Ovary (tissue), 7 donors: ENCODE measurements at regions not wholly inside any gene's neighbourhood (a gene's known extent, or its start where the extent isn't known, plus 50 kb on each side); places are given as distances from the start of the nearest gene placed in this dataset.

Experiments used
- DNase-seq, 5 donors: peaks; one replicate each; pipeline ENCODE4 v3.0.0-alpha.2; 2019 to 2020
- H3K27ac ChIP-seq, 2 donors: fragments of 200-600 bp; one replicate each; pipeline versions ENCODE4 v1.5.1 to v1.8.0; 2019 to 2022
- H3K27me3 ChIP-seq: fragments of 200-600 bp; one replicate; pipeline ENCODE4 v1.8.0; 2022
- H3K36me3 ChIP-seq: fragments of 200-600 bp; sonication (generic); one replicate; pipeline ENCODE4 v1.5.1; 2019
- H3K4me1 ChIP-seq: one replicate; pipeline ENCODE4 v1.8.1; 2013; ENCODE audit warnings: mild to moderate bottlenecking, moderate library complexity; ENCODE audit not compliant: insufficient read depth
- H3K4me3 ChIP-seq: fragments of 200-600 bp; sonication (generic); one replicate; pipeline ENCODE4 v1.5.1; 2017
- H3K9me3 ChIP-seq, 2 donors: fragments of 200-600 bp in 1 of 2; sonication (generic) in 1 of 2; one replicate each; pipeline versions ENCODE4 v1.5.1 to v1.8.1; 2013 to 2019; ENCODE audit warnings: mild to moderate bottlenecking in 1 of 2, moderate library complexity in 1 of 2
- EP300 ChIP-seq: sonication (generic); formaldehyde crosslinking; IDR thresholded peaks from one replicate; pipeline ENCODE4 v1.6.1; 2017; ENCODE audit warnings: antibody characterized with exemption
- POLR2A ChIP-seq: fragments of 450-650 bp; IDR thresholded peaks from one replicate; pipeline ENCODE4 v1.6.1; 2017; ENCODE audit warnings: antibody characterized with exemption, mild to moderate bottlenecking, moderate library complexity
- WGBS, 3 donors: extraction: QIAGEN DNeasy Blood & Tissue Kit in 1 of 3; methylation state at CpG; one replicate each; pipeline versions ENCODE4 v1.1.5 to v1.1.7; 2013 to 2017; 5-methylcytosine and 5-hydroxymethylcytosine counted together
- intact Hi-C, 4 donors: fragments of 100-400 bp; cut with DNase I; formaldehyde crosslinking; loops; one replicate each; pipeline versions ENCODE4 v1.11.0 to v1.15.1; 2022 to 2023
- TF ChIP-seq, protein P1 (sequence below), 3 donors: fragments of 450-650 bp in 2 of 3; fragments of 200-600 bp in 1 of 3; IDR thresholded peaks; one replicate each; pipeline versions ENCODE4 v1.5.1 to v1.8.0; 2016 to 2022; ENCODE audit warnings: antibody characterized with exemption in 3 of 3, mild to moderate bottlenecking in 1 of 3
- donor health status: DM: no; HTN: no; CAD: no; lungs with moderate emphysema.
- donor health status: DM: no; HTN: no; CAD: no.
- donor health status: Bipolar disorder and iron deficiency.
- donor health status: DM: no; HTN: no; CAD: no.
- donor health status: DM: yes; HTN: yes; CAD: no.

DNA sequence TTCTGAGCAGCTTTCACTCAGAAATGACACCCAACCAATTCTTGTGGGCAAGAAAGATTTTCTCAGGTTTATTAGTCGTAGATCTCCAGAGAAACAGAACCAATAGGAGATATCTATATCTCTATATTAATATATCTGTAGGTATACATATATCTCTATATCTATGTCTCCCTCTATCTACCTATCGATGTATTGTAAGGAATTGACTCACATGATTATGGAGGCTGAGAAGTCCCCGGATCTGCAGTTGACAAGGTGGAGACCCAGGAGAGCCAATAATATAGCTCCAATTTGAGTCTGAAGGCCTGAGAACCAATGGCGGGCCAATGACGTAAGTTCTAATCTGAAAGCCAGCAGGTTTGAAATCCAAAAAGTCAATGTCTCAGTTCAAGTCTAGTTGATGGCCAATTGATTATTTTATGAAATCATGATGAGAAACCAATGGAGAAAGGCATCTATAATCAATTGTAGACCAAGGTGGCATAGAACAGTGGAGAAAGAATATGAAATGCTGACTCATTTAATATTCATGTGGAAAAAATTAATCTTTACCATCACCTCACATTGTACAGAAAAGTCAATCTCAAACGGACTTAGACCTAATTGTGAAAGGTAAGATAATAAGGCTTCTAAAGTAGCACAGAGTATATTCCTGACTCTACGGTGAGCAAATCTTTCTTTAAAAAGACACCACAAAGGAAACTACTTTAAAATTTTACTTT is 65.6 kb upstream of the CHRNA7 start:
- H3K4me3 ChIP-seq, result no peak overlapping the region
- H3K4me1 ChIP-seq, result no peaks in the 10 kb centered on the region
- no peaks in the 10 kb centered on the region for H3K27me3 ChIP-seq
- H3K27ac ChIP-seq, result no peak overlapping the region
- intact Hi-C loops, result no loop called here
- DNase-seq, result no peak
- no peaks in the 10 kb centered on the region for H3K9me3 ChIP-seq
- TF ChIP-seq EP300 (no peak), POLR2A (no peak)
- TF ChIP-seq, protein P1, sequence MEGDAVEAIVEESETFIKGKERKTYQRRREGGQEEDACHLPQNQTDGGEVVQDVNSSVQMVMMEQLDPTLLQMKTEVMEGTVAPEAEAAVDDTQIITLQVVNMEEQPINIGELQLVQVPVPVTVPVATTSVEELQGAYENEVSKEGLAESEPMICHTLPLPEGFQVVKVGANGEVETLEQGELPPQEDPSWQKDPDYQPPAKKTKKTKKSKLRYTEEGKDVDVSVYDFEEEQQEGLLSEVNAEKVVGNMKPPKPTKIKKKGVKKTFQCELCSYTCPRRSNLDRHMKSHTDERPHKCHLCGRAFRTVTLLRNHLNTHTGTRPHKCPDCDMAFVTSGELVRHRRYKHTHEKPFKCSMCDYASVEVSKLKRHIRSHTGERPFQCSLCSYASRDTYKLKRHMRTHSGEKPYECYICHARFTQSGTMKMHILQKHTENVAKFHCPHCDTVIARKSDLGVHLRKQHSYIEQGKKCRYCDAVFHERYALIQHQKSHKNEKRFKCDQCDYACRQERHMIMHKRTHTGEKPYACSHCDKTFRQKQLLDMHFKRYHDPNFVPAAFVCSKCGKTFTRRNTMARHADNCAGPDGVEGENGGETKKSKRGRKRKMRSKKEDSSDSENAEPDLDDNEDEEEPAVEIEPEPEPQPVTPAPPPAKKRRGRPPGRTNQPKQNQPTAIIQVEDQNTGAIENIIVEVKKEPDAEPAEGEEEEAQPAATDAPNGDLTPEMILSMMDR (IDR thresholded peaks at IDR 0.05), result no peak
- no peaks in the 10 kb centered on the region for H3K36me3 ChIP-seq
- 89 to 90% (median 90%) methylated on average over 7 of the region's 7 CpGs for WGBS, 3 donors

DNA sequence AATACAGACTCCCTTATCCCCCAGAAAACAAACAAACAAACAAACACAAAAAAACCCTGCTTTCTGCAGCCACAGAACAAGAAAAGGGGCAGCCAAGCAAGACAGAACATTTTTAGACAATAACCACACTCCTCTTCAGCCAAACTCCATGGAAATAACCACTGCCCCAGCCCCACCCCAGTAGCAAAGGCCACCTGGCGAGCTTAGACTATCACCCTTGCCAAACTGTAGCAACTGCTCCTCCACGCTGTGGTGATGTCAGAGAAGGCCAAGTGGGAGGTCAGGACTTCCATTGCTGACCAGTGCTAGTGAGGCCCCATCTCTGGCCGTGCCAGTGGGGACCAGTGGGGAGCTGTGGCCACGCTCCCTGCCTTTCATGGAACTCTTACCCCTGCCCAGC is 60.3 kb upstream of the CHRNA7 start:
- TF ChIP-seq EP300 (no peak), POLR2A (no peak)
- TF ChIP-seq, protein P1 (IDR thresholded peaks at IDR 0.05), result no peak

DNA sequence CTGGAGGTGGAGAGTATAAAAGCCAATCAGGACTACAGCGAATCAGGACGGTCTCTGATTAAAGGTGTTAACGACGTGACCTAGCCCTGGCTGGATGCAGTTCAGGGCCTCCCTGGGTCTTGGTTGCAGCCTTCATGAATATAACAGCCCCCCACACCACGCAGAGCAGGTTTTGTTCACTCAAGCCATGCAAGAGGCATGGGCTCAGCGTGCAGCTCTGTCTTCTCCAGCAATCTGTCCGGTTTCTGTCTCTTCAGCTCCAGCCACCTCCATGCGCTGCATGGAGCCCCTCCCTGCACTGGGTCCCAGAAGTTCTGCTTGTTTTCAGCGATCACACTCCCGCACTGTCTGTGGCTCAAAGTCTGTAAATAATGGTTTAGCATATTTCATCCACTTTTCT is 57.1 kb upstream of the CHRNA7 start:
- Histone ChIP-seq H3K4me3 (no peak overlapping the region), H3K27ac (no peak overlapping the region), H3K9me3 (no peaks in the 10 kb centered on the region), H3K36me3 (no peaks in the 10 kb centered on the region), H3K27me3 (no peaks in the 10 kb centered on the region), H3K4me1 (no peaks in the 10 kb centered on the region)
- WGBS, 3 donors, result 73 to 81% (median 73%) methylated on average over 10 of the region's 10 CpGs
- TF ChIP-seq EP300, result no peak
- TF ChIP-seq, protein P1 (IDR thresholded peaks at IDR 0.05), result no peak
- TF ChIP-seq POLR2A, result no peak
- intact Hi-C loops, result no loop called here
- no peak for DNase-seq

More for the DNA sequence above, 60.3 kb upstream of the CHRNA7 start:
- H3K9me3 ChIP-seq, result no peaks in the 10 kb centered on the region
- H3K36me3 ChIP-seq, result no peaks in the 10 kb centered on the region
- intact Hi-C loops, result no loop called here
- DNase-seq, result no peak
- no peak overlapping the region for H3K27ac ChIP-seq
- H3K4me1 ChIP-seq, result no peaks in the 10 kb centered on the region
- H3K4me3 ChIP-seq, result no peak overlapping the region
- 65 to 70% (median 66%) methylated on average over 4 of the region's 4 CpGs for WGBS, 3 donors
- H3K27me3 ChIP-seq, result no peaks in the 10 kb centered on the region

DNA sequence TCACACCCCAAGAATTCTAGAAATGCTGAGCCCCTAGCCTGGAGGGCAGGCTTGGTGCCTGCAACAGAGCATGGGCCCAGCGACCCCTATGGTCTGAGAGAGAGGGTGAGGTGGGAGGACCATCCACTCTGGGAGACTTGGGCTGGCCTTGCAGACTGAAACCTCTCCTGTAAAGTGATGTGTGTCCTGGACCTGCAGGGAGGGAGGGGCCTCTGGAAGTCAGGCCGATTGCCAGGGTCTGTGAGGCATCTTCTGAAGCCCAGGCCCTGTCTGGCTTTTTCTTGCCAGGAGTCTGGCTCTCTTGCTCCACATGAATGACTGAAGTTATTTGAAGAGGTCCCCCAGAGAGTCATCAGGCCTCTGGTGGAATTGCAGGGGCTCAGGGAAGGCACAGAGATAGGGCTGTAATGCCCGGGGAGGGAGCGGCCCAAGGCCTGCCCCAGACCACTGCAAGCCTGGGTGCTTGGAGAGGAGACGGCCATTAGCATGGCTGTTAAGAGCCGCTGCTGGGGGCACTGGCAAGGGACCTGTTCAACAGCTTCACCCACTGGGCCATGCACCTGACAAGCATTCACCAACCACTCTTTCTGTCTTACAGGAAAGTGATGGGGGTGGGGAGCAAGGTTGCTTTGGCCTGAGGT is 56.0 kb upstream of the CHRNA7 start:
- H3K4me3 ChIP-seq, result no peak overlapping the region
- no peaks in the 10 kb centered on the region for H3K27me3 ChIP-seq
- TF ChIP-seq EP300 (no peak), POLR2A (no peak)
- TF ChIP-seq, protein P1 (IDR thresholded peaks at IDR 0.05), result no peak
- H3K4me1 ChIP-seq, result no peaks in the 10 kb centered on the region
- no peaks in the 10 kb centered on the region for H3K36me3 ChIP-seq
- no peaks in the 10 kb centered on the region for H3K9me3 ChIP-seq
- intact Hi-C loops, result no loop called here
- 61 to 73% (median 72%) methylated on average over 5 to 6 of the region's 6 CpGs for WGBS, 3 donors
- no peak for DNase-seq
- H3K27ac ChIP-seq, result no peak overlapping the region
